GM21390 (cell line): ENCODE measurements at regions not wholly inside any gene's neighbourhood (a gene's known extent, or its start where the extent isn't known, plus 50 kb on each side); places are given as distances from the start of the nearest gene placed in this dataset.
A peak's percentile ranks its signal among the peaks of the same experiment; 100 is the strongest.

Experiments
- ATAC-seq: cut with Tn5 transposase; IDR thresholded peaks from one replicate; pipeline ENCODE4 v1.9.1; 2021; ENCODE audit not compliant: unreplicated experiment

GRCh38 chr16:13392341-13392740, 490.9 kb downstream of the SHISA9 start:
- ATAC-seq: no peak

GRCh38 chr16:13393816-13394215, 492.4 kb downstream of the SHISA9 start:
- no peak for ATAC-seq

GRCh38 chr16:13394488-13394887, 493.1 kb downstream of the SHISA9 start:
- no peak for ATAC-seq

- no peak for ATAC-seq
Observed at GRCh38 chr16:13397126-13397525, 495.7 kb downstream of the SHISA9 start.

GRCh38 chr16:13401641-13402040, 500.2 kb downstream of the SHISA9 start:
- no peak for ATAC-seq

DNA sequence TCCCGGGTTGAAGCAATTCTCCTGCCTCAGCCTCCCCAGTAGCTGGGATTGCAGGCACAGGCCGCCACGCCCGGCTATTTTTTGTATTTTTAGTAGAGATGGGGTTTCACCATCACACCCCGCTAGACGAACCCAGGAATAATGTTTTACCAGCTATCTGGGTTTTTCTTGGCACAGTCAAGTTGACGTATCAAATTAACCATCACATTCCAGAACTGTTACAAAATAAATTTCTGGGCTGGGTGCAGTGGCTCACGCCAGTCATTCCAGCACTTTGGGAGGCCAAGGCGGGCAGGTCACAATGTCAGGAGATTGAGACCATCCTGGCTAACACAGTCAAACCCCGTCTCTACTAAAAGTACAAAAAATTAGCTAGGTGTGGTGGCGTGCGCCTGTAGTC, 501.2 kb downstream of the SHISA9 start:
- no peak for ATAC-seq

DNA sequence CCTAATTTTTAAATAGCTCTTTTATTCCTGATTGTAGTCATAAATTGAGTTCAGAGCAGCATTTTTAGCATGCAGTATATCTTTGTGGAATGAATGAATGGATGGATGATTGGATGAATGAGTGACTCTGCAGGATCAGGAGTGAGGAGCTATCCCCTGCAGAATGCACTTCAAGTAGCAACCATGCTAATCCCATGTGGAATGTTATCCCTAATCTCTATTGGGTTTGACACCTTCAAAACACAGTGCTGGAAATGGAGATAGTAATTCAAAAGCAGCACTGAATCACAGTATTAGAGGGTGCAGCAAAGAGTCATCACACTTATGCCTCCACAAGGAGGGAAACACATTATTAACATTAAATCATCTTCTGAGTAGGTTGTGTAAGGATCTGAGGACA, 501.9 kb downstream of the SHISA9 start:
- no peak for ATAC-seq

GRCh38 chr16:13414154-13414553, 505.8 kb upstream of the ERCC4 start:
- ATAC-seq: no peak

DNA sequence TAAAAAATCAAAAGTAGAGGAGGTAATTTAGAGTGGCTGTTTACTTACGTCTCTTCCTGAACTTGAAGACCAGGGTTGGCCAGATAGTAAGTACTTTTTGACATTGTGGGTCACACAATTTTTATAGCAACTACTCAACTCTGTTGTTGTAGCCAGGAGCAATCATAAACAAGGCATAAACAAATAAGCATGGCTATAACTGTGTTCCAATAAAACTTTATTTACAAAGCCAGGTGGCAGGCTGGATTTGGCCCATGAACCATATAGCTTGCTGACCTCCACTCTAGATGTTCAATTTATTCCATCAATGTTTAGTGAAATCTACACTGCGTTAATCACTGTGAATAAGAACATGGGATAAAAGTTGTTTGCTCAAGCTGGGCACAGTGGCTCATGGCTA, 500.4 kb upstream of the ERCC4 start:
- ATAC-seq: no peak

DNA sequence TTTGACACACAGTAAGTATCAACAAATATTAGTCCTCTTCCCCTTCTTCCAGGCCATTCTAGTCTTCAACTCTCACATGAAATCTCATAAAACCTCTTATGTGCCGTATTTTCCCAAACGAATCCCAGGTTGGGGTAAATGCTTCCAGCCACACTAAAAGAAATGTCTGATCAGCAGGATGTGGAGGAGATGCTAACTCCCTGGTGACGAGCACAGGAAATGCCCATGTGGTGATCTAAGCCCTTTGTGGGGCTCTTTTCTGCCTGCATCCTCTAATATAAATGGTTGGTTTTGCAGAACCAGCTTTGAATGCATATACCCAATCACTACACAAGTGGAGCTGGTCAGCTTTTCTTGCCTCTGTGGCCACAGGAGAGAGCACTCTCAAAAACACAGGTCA, 498.2 kb upstream of the ERCC4 start:
- ATAC-seq: no peak

- ATAC-seq: no peak
Observed at GRCh38 chr16:13425836-13426235, 494.1 kb upstream of the ERCC4 start.

DNA sequence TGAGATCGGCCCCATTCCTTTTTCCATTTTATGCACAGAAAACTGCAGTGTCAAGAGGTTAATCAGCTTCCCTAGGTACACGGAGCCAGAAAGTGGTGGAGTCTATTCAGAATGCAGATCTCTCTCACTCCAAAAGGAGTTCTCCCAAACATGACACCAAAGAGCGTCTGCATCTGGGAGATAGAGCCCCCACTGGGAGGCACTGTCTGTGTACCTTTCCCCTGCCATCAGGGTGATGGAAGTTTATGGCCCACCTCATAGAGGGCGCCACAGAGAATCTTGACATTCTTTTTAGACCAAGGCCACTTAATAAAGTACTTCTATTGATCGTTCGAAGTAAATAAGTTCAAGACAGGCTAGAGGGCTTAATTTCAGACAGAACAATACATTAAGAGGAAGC, 493.7 kb upstream of the ERCC4 start:
- no peak for ATAC-seq

DNA sequence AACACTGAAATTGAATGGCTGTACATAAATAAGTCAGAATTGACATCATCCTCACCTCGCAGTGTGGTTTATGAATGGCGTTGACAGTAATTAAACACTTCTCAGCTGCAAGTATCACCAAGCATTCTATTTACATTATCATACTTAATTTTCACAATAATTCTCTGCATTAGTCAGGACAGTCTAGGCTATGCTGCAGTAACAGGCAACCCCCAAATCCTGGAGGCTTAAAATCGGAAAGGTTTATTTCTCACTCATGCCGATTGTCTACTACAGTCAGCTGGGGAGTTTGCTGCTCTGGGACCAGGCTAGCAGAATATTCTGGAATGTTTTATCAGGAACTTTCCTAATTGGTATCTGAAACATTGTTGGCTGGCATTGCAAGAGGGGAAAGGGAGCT, 493.2 kb upstream of the ERCC4 start:
- ATAC-seq: no peak

- no peak for ATAC-seq
Observed at GRCh38 chr16:13427943-13428342, 492.0 kb upstream of the ERCC4 start.

- ATAC-seq: no peak
Observed at GRCh38 chr16:13429416-13429815, 490.5 kb upstream of the ERCC4 start.

DNA sequence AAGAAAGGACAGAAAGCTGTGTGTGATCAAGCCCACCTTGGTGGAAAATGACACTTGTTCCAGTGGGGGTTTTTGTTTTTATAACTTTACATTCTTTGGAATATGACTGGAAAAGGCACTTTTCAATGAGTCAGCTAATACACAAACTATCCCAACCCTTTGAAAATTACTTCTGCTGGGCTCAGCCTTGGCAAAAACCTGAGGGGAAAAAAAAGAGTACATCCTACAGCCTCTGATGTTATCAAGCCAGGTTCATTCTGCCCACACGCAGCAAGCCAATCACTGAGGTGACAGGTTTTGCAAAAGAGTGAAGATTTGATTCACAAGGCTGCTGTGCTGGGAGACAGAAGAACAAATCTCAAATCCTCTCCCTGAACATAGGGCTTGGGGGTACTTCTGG, 484.5 kb upstream of the ERCC4 start:
- ATAC-seq: no peak

DNA sequence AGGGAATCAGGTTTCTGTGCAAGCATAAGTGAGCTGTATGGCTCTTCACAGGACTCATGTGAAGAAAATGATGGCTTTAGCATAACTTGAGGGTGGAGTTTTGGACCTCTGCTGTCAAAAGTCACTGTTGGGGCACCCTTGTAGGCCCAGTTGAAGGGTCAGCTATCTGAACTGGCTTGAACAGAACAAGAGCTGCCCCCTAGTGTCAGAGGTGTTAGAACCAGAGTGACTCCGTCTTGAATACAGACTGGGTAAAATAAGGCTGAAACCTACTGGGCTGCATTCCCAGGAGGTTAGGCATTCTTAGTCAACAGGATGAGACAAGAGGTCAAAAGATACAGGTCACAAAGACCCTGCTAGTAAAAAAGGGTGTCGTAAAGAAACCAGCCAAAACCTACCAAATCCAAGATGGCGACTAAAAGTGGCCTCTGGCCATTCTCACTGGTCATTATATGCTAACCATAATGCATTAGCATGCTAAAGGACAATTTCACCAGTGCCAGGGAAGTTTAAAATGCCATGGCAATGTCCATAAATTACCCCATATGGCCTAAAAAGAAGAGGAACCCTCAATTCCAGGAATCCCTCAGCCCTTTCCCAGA, 484.0 kb upstream of the ERCC4 start:
- ATAC-seq: no peak

DNA sequence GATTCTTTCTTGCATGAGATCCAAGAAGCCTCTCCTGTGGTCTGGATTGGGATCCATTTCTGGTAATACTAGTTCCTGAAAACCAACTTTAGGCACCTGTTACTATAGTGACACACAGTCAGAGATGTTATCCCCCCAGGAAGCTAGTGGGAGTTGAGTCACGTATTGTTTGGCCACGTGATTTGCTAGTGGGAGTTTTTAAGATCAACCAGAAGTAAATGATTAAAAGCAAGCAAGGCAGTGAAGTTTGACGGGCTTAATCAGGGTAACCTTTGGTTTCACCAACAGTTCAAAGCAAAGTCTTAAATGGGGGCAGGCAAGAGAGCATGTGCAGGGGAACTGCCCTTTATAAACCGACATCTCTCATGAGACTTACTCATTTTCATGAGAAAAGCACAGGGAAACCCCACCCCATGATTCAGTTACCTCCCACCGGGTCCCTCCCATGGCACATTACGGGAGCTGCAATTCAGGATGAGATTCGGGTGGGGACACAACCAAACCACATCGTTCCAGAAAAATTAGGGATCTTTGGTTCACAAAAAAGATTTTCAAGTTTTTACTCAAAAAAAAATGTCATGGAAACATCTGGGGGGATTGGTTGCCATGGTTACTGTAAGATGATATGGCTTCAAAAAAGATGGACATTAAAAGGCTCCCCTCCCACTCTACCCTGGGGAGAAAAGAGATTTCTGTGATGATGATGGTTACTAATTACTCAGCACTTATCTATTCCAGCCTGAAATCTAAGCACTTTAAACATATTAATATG, 483.1 kb upstream of the ERCC4 start:
- peak; percentile 59 for ATAC-seq

DNA sequence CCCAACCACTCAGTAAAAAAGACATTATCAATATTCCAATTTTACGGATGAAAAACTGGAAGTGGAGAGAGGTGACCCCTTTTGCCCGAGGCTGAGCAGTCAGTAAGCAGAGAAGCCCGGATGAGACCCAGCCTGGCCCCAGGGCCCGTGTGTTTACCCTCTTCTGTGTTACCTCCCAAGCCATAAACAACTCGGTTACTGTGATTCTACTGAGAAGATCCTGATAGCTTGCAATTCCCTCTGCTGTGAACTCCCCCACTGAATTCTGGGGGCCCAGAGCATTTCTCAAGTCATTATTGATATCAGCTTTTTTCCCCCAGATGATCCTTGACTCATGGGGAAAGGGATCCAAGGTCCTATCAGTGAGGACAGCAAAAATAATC, 482.6 kb upstream of the ERCC4 start:
- ATAC-seq: no peak

- ATAC-seq: no peak
Observed at GRCh38 chr16:13438064-13438463, 481.9 kb upstream of the ERCC4 start.

DNA sequence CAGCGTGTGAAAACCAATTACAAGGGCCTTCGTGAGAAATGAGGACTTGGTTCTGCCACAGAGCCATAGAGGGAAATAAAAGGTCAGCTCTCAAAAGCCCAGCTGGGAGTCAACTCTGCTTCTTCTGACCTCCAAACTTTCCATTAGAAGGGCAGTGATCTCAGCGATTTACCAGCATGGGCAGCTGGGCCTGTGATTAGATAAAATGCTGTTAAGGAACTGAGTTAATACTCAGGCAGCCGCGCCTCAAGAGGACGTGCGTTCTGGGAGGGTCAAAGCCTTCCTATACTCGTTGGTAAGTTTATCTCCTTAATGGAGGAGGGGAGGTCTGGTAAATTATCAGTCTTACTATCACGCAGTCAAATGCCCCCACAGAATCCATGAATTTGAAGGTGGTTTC, 480.2 kb upstream of the ERCC4 start:
- ATAC-seq: no peak

DNA sequence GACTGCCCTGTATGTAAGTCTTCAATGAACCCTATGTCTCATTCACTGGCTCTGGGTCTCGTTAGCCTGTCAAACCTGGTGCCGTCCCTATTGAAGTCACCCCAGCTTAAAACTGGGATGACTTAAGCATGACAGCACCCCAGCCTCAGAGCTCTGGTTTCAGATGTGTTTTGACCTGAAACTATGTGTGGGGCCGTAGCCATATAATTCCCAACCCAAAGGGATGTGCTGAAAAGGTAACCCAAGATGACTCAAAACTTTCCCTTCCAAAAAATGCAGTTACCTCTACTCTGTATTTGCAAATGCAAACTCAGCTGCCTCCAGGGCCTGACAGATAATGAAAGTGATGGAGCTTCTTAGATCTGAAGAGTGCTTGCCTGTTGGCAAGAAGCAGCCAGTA, 478.3 kb upstream of the ERCC4 start:
- ATAC-seq: peak; percentile 72

DNA sequence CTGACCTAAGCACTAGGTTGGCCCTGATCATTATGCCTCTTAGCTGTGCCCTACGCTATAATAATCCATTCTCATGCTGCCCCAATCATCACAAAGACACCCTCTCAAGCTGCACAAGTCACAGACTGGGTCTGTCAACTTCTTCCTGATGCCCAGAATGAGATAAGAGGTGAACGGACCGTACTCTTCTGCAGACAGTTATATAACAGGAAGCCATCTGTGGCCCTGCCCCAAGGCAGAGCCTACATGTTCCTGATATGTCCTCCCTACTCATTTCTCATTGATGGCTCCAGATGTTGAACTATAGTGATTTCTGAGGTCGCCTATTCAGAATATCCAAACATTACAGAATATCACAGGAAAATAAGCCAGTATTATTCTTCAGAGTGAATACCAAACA, 471.6 kb upstream of the ERCC4 start:
- ATAC-seq: no peak
